ENCODE measurements at regions not wholly inside any gene's neighbourhood (a gene's known extent, or its start where the extent isn't known, plus 50 kb on each side); places are given as distances from the start of the nearest gene placed in this dataset.
"Not testable (repeated sequence)": the region's sequence is repeated elsewhere in the genome, so short reads cannot be mapped to it uniquely, and the experiment has no call there.

DNA sequence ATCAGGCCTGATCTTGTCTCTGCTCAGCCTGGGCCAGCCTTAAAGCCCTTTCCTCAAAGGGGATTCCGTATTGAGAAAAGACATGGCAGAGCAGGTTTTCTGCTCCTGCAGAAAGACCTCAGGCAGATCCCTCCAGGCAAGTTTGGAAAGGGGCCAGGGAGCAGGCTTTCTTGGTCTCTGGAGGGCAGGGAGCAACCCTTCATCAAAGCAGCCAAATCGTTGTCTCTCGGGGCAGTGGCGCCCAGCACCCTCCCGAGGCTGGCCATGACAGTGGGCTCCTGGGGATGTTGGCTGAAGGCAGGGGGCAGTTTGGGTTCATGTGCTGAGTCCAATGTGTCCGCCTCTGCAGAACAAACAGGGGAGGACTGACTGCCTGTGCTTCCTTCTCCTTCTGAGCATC, 168.4 kb upstream of the WSCD1 start:
- peaks cover 13% of the 10 kb centered on the region for H3K27me3 Mint-ChIP-seq (ENCODE audit: low read depth)
- H3K9me3 Mint-ChIP-seq, result peaks cover 14% of the 10 kb centered on the region
- H3K4me3 Mint-ChIP-seq, result no peak overlapping the region
- H3K36me3 Mint-ChIP-seq (ENCODE audit: insufficient read depth), result no peaks in the 10 kb centered on the region
- ATAC-seq (no peak), DNase-seq (no peak)
- peaks cover 9% of the 10 kb centered on the region for H3K4me1 Mint-ChIP-seq (ENCODE audit: low read depth)

- no peak overlapping the region for H3K4me3 Mint-ChIP-seq
These were observed 167.7 kb upstream of the WSCD1 start for GRCh38 chr17:5902181-5903140.

DNA sequence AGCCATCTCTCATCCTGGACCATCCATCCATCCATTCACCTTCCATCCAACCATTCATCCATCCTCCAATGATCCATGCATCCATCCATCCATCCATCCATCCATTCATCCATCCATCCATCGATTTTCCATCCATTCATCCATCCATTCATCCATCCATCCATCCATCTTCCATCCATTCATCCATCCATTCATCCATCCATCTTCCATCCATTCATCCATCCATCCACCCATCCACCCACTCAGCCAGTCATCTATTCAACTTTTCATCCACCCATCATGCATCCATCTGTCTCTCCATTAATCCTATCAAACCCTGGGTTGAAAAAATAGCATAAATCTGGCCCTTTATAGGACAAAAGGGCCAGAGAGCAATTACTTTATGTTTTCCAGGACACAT, 158.3 kb upstream of the WSCD1 start:
- ATAC-seq (no peak), DNase-seq (no peak)
- Mint-ChIP-seq H3K27me3 (ENCODE audit: low read depth) (peaks cover 9% of the 10 kb centered on the region), H3K9me3 (no peaks in the 10 kb centered on the region), H3K4me1 (ENCODE audit: low read depth) (no peaks in the 10 kb centered on the region), H3K4me3 (no peak overlapping the region), H3K36me3 (ENCODE audit: insufficient read depth) (no peaks in the 10 kb centered on the region)

More at GRCh38 chr17:5902181-5903140, 167.7 kb upstream of the WSCD1 start:
- Mint-ChIP-seq H3K9me3 (peaks cover 14% of the 10 kb centered on the region), H3K4me1 (ENCODE audit: low read depth) (peaks cover 4% of the 10 kb centered on the region), H3K27me3 (ENCODE audit: low read depth) (peaks cover 9% of the 10 kb centered on the region), H3K36me3 (ENCODE audit: insufficient read depth) (no peaks in the 10 kb centered on the region)
- DNase-seq (no peak), ATAC-seq (no peak)

- Mint-ChIP-seq H3K4me1 (ENCODE audit: low read depth) (no peaks in the 10 kb centered on the region), H3K36me3 (ENCODE audit: insufficient read depth) (no peaks in the 10 kb centered on the region), H3K9me3 (no peaks in the 10 kb centered on the region), H3K4me3 (no peak overlapping the region), H3K27me3 (ENCODE audit: low read depth) (peaks cover 9% of the 10 kb centered on the region)
- ATAC-seq, result no peak
- no peak for DNase-seq
These were observed 157.1 kb upstream of the WSCD1 start for GRCh38 chr17:5913032-5913531.

- DNase-seq (no peak), ATAC-seq (no peak)
- Mint-ChIP-seq H3K4me3 (no peak overlapping the region), H3K9me3 (no peaks in the 10 kb centered on the region), H3K36me3 (ENCODE audit: insufficient read depth) (no peaks in the 10 kb centered on the region), H3K4me1 (ENCODE audit: low read depth) (no peaks in the 10 kb centered on the region), H3K27me3 (ENCODE audit: low read depth) (peaks cover 9% of the 10 kb centered on the region)
These were observed 156.5 kb upstream of the WSCD1 start for GRCh38 chr17:5913641-5914040.

DNA sequence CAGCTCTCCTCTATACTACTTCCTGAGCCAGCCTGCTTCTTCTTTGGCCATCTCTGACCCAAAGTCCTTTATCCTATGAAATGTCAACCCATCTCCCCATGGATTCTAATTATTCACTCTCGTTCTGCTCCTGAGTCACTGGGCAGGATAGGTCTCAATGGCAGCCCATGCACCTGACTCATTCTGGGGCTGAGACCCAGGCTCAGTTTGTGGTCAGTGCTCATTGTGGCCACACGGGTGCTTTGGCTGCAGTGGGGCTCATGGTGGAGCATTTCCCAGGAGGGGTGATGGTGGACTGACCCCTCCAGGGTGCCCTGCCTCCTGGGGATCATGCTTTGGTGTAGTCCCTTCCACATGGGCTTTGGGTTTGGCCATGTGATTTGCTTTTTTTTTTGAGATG, 154.8 kb upstream of the WSCD1 start:
- H3K27me3 Mint-ChIP-seq (ENCODE audit: low read depth), result peaks cover 3% of the 10 kb centered on the region
- no peaks in the 10 kb centered on the region for H3K36me3 Mint-ChIP-seq (ENCODE audit: insufficient read depth)
- H3K9me3 Mint-ChIP-seq, result no peaks in the 10 kb centered on the region
- no peaks in the 10 kb centered on the region for H3K4me1 Mint-ChIP-seq (ENCODE audit: low read depth)
- DNase-seq (no peak), ATAC-seq (no peak)
- H3K4me3 Mint-ChIP-seq, result no peak overlapping the region

- Mint-ChIP-seq H3K4me1 (ENCODE audit: low read depth) (no peaks in the 10 kb centered on the region), H3K9me3 (no peaks in the 10 kb centered on the region), H3K27me3 (ENCODE audit: low read depth) (peaks cover 3% of the 10 kb centered on the region), H3K4me3 (no peak overlapping the region), H3K36me3 (ENCODE audit: insufficient read depth) (no peaks in the 10 kb centered on the region)
- ATAC-seq (no peak), DNase-seq (no peak)
These were observed 151.1 kb upstream of the WSCD1 start for GRCh38 chr17:5919089-5919488.

GRCh38 chr17:5921512-5922282, 148.5 kb upstream of the WSCD1 start:
- no peak for ATAC-seq
- no peaks in the 10 kb centered on the region for H3K4me1 Mint-ChIP-seq (ENCODE audit: low read depth)
- peaks cover 3% of the 10 kb centered on the region for H3K27me3 Mint-ChIP-seq (ENCODE audit: low read depth)
- no peak for DNase-seq
- H3K4me3 Mint-ChIP-seq, result no peak overlapping the region
- H3K9me3 Mint-ChIP-seq, result no peaks in the 10 kb centered on the region
- no peaks in the 10 kb centered on the region for H3K36me3 Mint-ChIP-seq (ENCODE audit: insufficient read depth)

- Mint-ChIP-seq H3K4me1 (ENCODE audit: low read depth) (no peaks in the 10 kb centered on the region), H3K27me3 (ENCODE audit: low read depth) (peaks cover 3% of the 10 kb centered on the region), H3K4me3 (no peak overlapping the region), H3K9me3 (no peaks in the 10 kb centered on the region), H3K36me3 (ENCODE audit: insufficient read depth) (no peaks in the 10 kb centered on the region)
- ATAC-seq (no peak), DNase-seq (no peak)
These were observed 147.7 kb upstream of the WSCD1 start for GRCh38 chr17:5922476-5922875.

DNA sequence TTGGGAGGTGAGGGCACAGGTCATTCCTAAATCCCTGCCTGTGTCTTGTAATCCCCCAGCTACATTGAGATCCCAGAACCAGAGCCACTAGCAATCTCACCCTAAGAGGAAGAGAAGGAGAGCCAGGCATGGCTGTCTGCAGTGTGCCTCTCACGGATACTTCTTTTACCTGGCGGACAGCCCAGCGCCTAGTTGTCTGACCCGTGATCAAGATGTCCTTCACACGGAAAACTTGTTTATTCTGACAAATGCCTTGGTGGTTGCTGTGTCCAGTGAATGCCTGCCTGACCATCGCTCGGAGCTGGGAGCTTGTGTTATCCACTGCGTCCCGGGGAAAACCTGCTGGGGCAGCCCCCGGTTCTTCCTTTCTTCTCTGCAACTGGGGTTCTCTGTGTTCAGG, 140.5 kb upstream of the WSCD1 start:
- DNase-seq (no peak), ATAC-seq (no peak)
- Mint-ChIP-seq H3K36me3 (ENCODE audit: insufficient read depth) (no peaks in the 10 kb centered on the region), H3K4me3 (no peak overlapping the region), H3K4me1 (ENCODE audit: low read depth) (no peaks in the 10 kb centered on the region), H3K9me3 (no peaks in the 10 kb centered on the region), H3K27me3 (ENCODE audit: low read depth) (peaks cover 6% of the 10 kb centered on the region)

DNA sequence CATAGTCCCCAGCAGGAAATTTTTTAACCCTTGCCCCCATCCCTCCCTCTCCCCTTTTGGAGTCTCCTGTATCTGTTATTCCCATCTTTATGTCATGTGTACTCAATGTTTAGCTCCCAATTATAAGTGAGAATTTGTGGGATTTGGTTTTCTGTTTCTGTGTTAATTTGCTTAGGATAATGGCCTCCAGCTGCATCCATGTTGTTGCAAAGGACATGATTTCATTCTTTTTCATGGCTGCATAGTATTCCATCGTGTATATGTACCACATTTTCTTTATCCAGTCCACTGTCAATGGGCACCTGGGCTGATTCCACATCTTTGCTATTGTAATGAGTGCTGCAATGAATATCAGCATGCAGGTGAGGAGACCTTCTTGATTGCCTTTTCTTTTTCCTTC, 139.6 kb upstream of the WSCD1 start:
- not testable (repeated sequence) for ATAC-seq; H3K27me3 Mint-ChIP-seq (ENCODE audit: low read depth); H3K4me1 Mint-ChIP-seq (ENCODE audit: low read depth); H3K36me3 Mint-ChIP-seq (ENCODE audit: insufficient read depth); DNase-seq; H3K4me3 Mint-ChIP-seq; H3K9me3 Mint-ChIP-seq

- no peak for ATAC-seq
- Mint-ChIP-seq H3K36me3 (ENCODE audit: insufficient read depth) (no peaks in the 10 kb centered on the region), H3K9me3 (no peaks in the 10 kb centered on the region), H3K4me1 (ENCODE audit: low read depth) (no peaks in the 10 kb centered on the region), H3K27me3 (ENCODE audit: low read depth) (peaks cover 6% of the 10 kb centered on the region), H3K4me3 (no peak overlapping the region)
- DNase-seq, result no peak
These were observed 138.6 kb upstream of the WSCD1 start for GRCh38 chr17:5931616-5932015.

GRCh38 chr17:5933430-5933829, 136.7 kb upstream of the WSCD1 start:
- no peak overlapping the region for H3K4me3 Mint-ChIP-seq
- no peaks in the 10 kb centered on the region for H3K4me1 Mint-ChIP-seq (ENCODE audit: low read depth)
- H3K9me3 Mint-ChIP-seq, result no peaks in the 10 kb centered on the region
- ATAC-seq (no peak), DNase-seq (no peak)
- H3K36me3 Mint-ChIP-seq (ENCODE audit: insufficient read depth), result no peaks in the 10 kb centered on the region
- H3K27me3 Mint-ChIP-seq (ENCODE audit: low read depth), result peaks cover 10% of the 10 kb centered on the region

DNA sequence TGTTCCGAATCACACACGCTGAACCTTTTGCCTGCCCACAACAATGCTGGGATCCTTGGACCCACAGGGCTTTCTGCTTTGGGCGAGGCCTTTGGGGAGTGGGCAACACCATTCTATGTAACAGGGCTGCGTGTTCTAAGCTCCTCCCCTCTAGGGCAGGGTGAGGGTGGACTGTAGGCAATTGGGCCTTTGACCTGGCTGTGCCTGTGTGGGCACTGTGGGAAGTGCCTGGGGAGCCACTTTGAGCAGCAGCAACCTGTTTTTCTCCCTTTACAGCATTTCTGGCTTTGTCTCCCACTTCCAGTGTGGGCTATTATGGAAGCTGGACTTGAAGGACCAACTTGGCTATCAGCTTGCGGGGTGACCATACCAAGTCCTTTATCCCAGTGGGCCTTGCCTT, 128.9 kb upstream of the WSCD1 start:
- DNase-seq (no peak), ATAC-seq (no peak)
- Mint-ChIP-seq H3K36me3 (ENCODE audit: insufficient read depth) (no peaks in the 10 kb centered on the region), H3K27me3 (ENCODE audit: low read depth) (peaks cover 41% of the 10 kb centered on the region), H3K4me1 (ENCODE audit: low read depth) (no peaks in the 10 kb centered on the region), H3K9me3 (no peaks in the 10 kb centered on the region), H3K4me3 (no peak overlapping the region)

GRCh38 chr17:5942687-5943086, 127.5 kb upstream of the WSCD1 start:
- H3K9me3 Mint-ChIP-seq, result no peaks in the 10 kb centered on the region
- ATAC-seq, result no peak
- H3K27me3 Mint-ChIP-seq (ENCODE audit: low read depth), result peaks cover 45% of the 10 kb centered on the region
- H3K4me1 Mint-ChIP-seq (ENCODE audit: low read depth), result no peaks in the 10 kb centered on the region
- no peak for DNase-seq
- no peak overlapping the region for H3K4me3 Mint-ChIP-seq
- H3K36me3 Mint-ChIP-seq (ENCODE audit: insufficient read depth), result no peaks in the 10 kb centered on the region

Measured in activated T-cell treated with anti-CD3 and anti-CD28 coated beads, Interleukin-2, amount 50 U/mL, for 4 hours (primary cell).